Neural cell (in vitro differentiated cells): ENCODE measurements at regions not wholly inside any gene's neighbourhood (a gene's known extent, or its start where the extent isn't known, plus 50 kb on each side); places are given as distances from the start of the nearest gene placed in this dataset.

Experiments
- H2AFZ ChIP-seq: fragments of 200-600, 300-800 bp; sonication (generic), shearing (Covaris generic); 2 replicates; pipeline ENCODE4 v1.6.0; 2014; ENCODE audit warnings: low read depth, mild to moderate bottlenecking, antibody characterized with exemption, low read length, moderate library complexity
- H3F3A ChIP-seq: fragments of 200-600 bp; shearing (Covaris generic); 2 replicates; pipeline ENCODE4 v1.6.1; 2016; ENCODE audit warnings: mild to moderate bottlenecking, moderate library complexity, mixed read lengths, antibody characterized with exemption, low read length; ENCODE audit not compliant: insufficient read depth, poor library complexity, severe bottlenecking
- H3K27ac ChIP-seq: fragments of 200-600, 300-800 bp; sonication (generic), shearing (Covaris generic); 2 replicates; pipeline ENCODE4 v1.5.1; 2014; ENCODE audit warnings: mild to moderate bottlenecking, low read length, moderate library complexity
- H3K27me3 ChIP-seq: fragments of 300-800, 200-600 bp; sonication (generic), shearing (Covaris generic); 2 replicates; pipeline ENCODE4 v1.6.0; 2014; ENCODE audit warnings: mild to moderate bottlenecking, low read depth, low read length, moderate library complexity; ENCODE audit not compliant: insufficient read depth
- H3K36me3 ChIP-seq: fragments of 300-800, 200-600 bp; sonication (generic), shearing (Covaris generic); 2 replicates; pipeline ENCODE4 v1.5.1; 2014; ENCODE audit warnings: mild to moderate bottlenecking, antibody characterized with exemption, low read length, moderate library complexity; ENCODE audit not compliant: insufficient read depth
- H3K4me2 ChIP-seq: fragments of 300-800, 200-600 bp; sonication (generic), shearing (Covaris generic); 2 replicates; pipeline ENCODE4 v1.6.0; 2014; ENCODE audit warnings: mild to moderate bottlenecking, low read length
- H3K4me3 ChIP-seq: fragments of 300-800, 200-600 bp; sonication (generic), shearing (Covaris generic); 2 replicates; pipeline ENCODE4 v1.5.1; 2014; ENCODE audit warnings: mild to moderate bottlenecking, low read length, moderate library complexity
- H3K79me2 ChIP-seq: fragments of 200-600 bp; shearing (Covaris generic); replicated peaks from 2 replicates; pipeline ENCODE4 v1.6.0; 2014; ENCODE audit warnings: mild to moderate bottlenecking, low read length, moderate library complexity; ENCODE audit not compliant: insufficient read depth
- H3K9ac ChIP-seq: fragments of 300-800, 200-600 bp; sonication (generic), shearing (Covaris generic); 2 replicates; pipeline ENCODE4 v1.6.1; 2016; ENCODE audit warnings: mild to moderate bottlenecking, low read length, mixed read lengths
- H3K9me2 ChIP-seq: fragments of 200-600 bp; shearing (Covaris generic); 2 replicates; pipeline ENCODE4 v1.6.1; 2016; ENCODE audit warnings: mild to moderate bottlenecking, low read length, mixed read lengths; ENCODE audit not compliant: insufficient read depth
- H3K9me3 ChIP-seq: fragments of 200-600, 300-800 bp; sonication (generic), shearing (Covaris generic); 2 replicates; pipeline ENCODE4 v1.6.1; 2016; ENCODE audit warnings: mild to moderate bottlenecking, mixed run types, low read length, moderate library complexity, mixed read lengths
- H4K20me1 ChIP-seq: fragments of 200-600 bp; shearing (Covaris generic); 2 replicates; pipeline ENCODE4 v1.6.1; 2016; ENCODE audit warnings: mild to moderate bottlenecking, mixed run types; ENCODE audit not compliant: insufficient read depth
- EP300 ChIP-seq: fragments of 450-650 bp; conservative IDR thresholded peaks from 2 replicates; pipeline ENCODE4 v1.6.1; 2014; ENCODE audit warnings: antibody characterized with exemption, mild to moderate bottlenecking, moderate library complexity; ENCODE audit not compliant: poor library complexity, severe bottlenecking
- EZH2 ChIP-seq: fragments of 200-600, 300-800 bp; shearing (Covaris generic), sonication (generic); IDR thresholded peaks from 2 replicates; pipeline ENCODE4 v1.6.1; 2014; ENCODE audit warnings: antibody characterized with exemption, low read length, borderline replicate concordance, mild to moderate bottlenecking; ENCODE audit not compliant: insufficient read depth, poor library complexity, severe bottlenecking
- MXI1 ChIP-seq: fragments of 450-650 bp; conservative IDR thresholded peaks from 2 replicates; pipeline ENCODE4 v1.6.1; 2014; ENCODE audit warnings: antibody characterized with exemption, mild to moderate bottlenecking; ENCODE audit not compliant: poor library complexity, severe bottlenecking
- POLR2AphosphoS5 ChIP-seq: IDR thresholded peaks from 2 replicates; pipeline ENCODE4 v1.6.1; 2012
- RAD21 ChIP-seq: fragments of 450-650 bp; conservative IDR thresholded peaks from 2 replicates; pipeline ENCODE4 v1.6.1; 2014; ENCODE audit warnings: antibody characterized with exemption, mild to moderate bottlenecking, moderate library complexity
- SMC3 ChIP-seq: fragments of 450-650 bp; conservative IDR thresholded peaks from 2 replicates; pipeline ENCODE4 v1.6.1; 2014; ENCODE audit warnings: antibody characterized with exemption, mild to moderate bottlenecking, moderate library complexity; ENCODE audit not compliant: poor library complexity
- TAF1 ChIP-seq: IDR thresholded peaks from 2 replicates; pipeline ENCODE4 v1.6.1; 2012; ENCODE audit warnings: low read depth
- TF ChIP-seq, protein P1 (sequence below): fragments of 450-650 bp; IDR thresholded peaks from 2 replicates; pipeline ENCODE4 v1.5.1; 2014; ENCODE audit warnings: antibody characterized with exemption, mild to moderate bottlenecking, moderate library complexity; ENCODE audit not compliant: poor library complexity, severe bottlenecking
- TF ChIP-seq, protein P2 (sequence below): IDR thresholded peaks from 2 replicates; pipeline ENCODE4 v1.6.1; 2012; ENCODE audit warnings: borderline replicate concordance

DNA sequence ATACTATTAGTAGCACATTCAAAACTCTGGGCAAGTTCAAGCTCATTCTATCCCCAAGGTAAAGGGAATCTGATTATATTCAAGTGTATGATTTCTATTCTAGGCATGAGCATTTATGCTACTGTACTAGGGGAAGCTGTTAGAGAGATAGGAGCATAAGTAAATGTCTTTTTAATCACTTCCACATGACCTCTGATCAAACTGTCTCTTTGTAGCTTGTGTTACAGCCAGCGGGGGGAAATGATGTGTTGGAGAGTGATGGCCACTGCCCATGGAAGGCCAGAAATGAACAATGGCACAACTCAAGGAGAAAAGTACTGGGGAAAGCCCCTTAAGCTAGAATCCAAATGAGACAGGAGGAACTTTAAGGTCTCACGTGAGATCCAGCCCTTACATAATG, 894.9 kb upstream of the CDH2 start:
- Histone ChIP-seq H4K20me1 (no peaks in the 10 kb centered on the region), H3K9me3 (no peaks in the 10 kb centered on the region), H3K79me2 (no peaks in the 10 kb centered on the region), H3K27ac (no peak overlapping the region), H3F3A (no peaks in the 10 kb centered on the region), H2AFZ (no peak overlapping the region), H3K9ac (no peak overlapping the region), H3K4me3 (no peak overlapping the region), H3K9me2 (no peaks in the 10 kb centered on the region), H3K36me3 (no peaks in the 10 kb centered on the region), H3K27me3 (no peaks in the 10 kb centered on the region), H3K4me2 (no peak overlapping the region)
- no peak for TF ChIP-seq TAF1
- TF ChIP-seq EZH2: no peak
- TF ChIP-seq POLR2AphosphoS5: no peak
- TF ChIP-seq, protein P1, sequence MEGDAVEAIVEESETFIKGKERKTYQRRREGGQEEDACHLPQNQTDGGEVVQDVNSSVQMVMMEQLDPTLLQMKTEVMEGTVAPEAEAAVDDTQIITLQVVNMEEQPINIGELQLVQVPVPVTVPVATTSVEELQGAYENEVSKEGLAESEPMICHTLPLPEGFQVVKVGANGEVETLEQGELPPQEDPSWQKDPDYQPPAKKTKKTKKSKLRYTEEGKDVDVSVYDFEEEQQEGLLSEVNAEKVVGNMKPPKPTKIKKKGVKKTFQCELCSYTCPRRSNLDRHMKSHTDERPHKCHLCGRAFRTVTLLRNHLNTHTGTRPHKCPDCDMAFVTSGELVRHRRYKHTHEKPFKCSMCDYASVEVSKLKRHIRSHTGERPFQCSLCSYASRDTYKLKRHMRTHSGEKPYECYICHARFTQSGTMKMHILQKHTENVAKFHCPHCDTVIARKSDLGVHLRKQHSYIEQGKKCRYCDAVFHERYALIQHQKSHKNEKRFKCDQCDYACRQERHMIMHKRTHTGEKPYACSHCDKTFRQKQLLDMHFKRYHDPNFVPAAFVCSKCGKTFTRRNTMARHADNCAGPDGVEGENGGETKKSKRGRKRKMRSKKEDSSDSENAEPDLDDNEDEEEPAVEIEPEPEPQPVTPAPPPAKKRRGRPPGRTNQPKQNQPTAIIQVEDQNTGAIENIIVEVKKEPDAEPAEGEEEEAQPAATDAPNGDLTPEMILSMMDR: no peak
- TF ChIP-seq, protein P2, sequence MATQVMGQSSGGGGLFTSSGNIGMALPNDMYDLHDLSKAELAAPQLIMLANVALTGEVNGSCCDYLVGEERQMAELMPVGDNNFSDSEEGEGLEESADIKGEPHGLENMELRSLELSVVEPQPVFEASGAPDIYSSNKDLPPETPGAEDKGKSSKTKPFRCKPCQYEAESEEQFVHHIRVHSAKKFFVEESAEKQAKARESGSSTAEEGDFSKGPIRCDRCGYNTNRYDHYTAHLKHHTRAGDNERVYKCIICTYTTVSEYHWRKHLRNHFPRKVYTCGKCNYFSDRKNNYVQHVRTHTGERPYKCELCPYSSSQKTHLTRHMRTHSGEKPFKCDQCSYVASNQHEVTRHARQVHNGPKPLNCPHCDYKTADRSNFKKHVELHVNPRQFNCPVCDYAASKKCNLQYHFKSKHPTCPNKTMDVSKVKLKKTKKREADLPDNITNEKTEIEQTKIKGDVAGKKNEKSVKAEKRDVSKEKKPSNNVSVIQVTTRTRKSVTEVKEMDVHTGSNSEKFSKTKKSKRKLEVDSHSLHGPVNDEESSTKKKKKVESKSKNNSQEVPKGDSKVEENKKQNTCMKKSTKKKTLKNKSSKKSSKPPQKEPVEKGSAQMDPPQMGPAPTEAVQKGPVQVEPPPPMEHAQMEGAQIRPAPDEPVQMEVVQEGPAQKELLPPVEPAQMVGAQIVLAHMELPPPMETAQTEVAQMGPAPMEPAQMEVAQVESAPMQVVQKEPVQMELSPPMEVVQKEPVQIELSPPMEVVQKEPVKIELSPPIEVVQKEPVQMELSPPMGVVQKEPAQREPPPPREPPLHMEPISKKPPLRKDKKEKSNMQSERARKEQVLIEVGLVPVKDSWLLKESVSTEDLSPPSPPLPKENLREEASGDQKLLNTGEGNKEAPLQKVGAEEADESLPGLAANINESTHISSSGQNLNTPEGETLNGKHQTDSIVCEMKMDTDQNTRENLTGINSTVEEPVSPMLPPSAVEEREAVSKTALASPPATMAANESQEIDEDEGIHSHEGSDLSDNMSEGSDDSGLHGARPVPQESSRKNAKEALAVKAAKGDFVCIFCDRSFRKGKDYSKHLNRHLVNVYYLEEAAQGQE: no peak
- TF ChIP-seq EP300: no peak
- no peak for TF ChIP-seq RAD21
- TF ChIP-seq MXI1: no peak
- TF ChIP-seq SMC3: no peak

DNA sequence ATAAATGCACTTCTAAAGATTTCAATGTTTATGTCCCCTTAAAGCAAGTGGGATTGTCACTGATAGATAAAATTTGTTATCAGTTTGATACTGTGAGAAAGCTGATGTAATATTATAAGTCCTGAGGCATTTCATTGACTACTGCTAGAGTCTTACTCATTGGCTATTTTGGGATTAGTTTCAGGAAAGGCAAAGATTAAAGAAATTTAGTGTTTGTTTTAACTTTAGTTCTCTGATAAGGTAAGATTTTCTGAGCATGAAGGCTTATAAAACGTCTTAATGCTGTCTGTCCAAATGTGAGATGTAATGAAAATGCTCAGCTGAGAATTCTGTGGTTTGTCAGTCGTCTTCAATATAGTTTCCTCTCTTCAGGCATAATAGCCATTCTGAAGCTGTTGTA, 886.4 kb upstream of the CDH2 start:
- Histone ChIP-seq H2AFZ (no peak overlapping the region), H3F3A (no peaks in the 10 kb centered on the region), H3K9ac (no peak overlapping the region), H3K36me3 (no peaks in the 10 kb centered on the region), H4K20me1 (no peaks in the 10 kb centered on the region), H3K4me2 (no peak overlapping the region), H3K27ac (no peak overlapping the region), H3K9me2 (no peaks in the 10 kb centered on the region), H3K79me2 (no peaks in the 10 kb centered on the region), H3K9me3 (no peaks in the 10 kb centered on the region), H3K27me3 (no peaks in the 10 kb centered on the region), H3K4me3 (no peak overlapping the region)
- TF ChIP-seq EZH2 (no peak), RAD21 (no peak), POLR2AphosphoS5 (no peak), TAF1 (no peak), SMC3 (no peak)

DNA sequence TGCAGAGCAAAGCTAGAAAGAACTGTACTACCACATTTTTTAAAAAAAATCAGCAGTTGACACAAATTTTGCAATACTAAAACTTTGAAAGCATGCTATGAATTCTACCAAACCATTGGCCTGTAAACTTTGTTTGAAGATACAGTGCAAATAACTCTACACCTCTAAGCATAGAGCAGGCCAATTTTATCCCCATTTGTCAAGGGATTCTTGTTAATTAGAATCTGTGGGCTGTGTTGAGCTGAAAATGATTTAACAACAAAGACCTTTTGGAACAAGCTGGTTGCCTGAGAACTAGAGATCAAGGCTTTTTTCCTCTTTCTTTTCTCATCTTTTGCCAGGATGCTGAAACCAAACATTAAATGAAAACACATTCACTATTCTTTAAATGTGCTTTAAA, 886.0 kb upstream of the CDH2 start:
- no peaks in the 10 kb centered on the region for H4K20me1 ChIP-seq
- no peak overlapping the region for H2AFZ ChIP-seq
- H3F3A ChIP-seq: no peaks in the 10 kb centered on the region
- no peaks in the 10 kb centered on the region for H3K36me3 ChIP-seq
- no peak overlapping the region for H3K4me2 ChIP-seq
- H3K9ac ChIP-seq: no peak overlapping the region
- H3K9me2 ChIP-seq: no peaks in the 10 kb centered on the region
- no peaks in the 10 kb centered on the region for H3K9me3 ChIP-seq
- H3K27me3 ChIP-seq: no peaks in the 10 kb centered on the region
- TF ChIP-seq, protein P1: no peak
- TF ChIP-seq TAF1 (no peak), POLR2AphosphoS5 (no peak), MXI1 (no peak), EZH2 (no peak), RAD21 (no peak), EP300 (no peak), SMC3 (no peak)
- TF ChIP-seq, protein P2: no peak
- H3K4me3 ChIP-seq: no peak overlapping the region
- H3K27ac ChIP-seq: no peak overlapping the region
- H3K79me2 ChIP-seq: no peaks in the 10 kb centered on the region
